ENCODE measurements at regions not wholly inside any gene's neighbourhood (a gene's known extent, or its start where the extent isn't known, plus 50 kb on each side); places are given as distances from the start of the nearest gene placed in this dataset.

DNA sequence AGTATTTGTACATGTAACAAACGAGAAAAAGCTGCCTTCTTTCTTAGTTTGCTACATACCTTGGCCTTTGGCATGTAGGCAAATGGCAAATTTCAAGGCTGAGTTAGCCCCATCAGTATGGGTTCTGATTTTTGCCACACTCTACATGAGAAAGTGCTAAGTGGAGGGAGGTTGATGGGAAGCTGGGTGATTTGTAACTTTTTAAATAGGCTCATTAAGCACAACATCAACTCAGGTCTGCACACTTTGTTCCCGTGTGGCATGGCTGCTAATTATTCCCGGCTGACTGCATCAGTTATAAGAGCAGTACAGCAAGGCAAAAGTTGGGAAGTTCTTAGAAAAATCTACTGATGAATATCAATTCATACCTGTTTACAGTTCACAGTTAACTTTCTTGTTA lies 172.8 kb upstream of the MAP3K7 start:
- no peak for TF ChIP-seq POLR2A (IDR thresholded peaks at IDR 0.05)
- TF ChIP-seq, protein P1, sequence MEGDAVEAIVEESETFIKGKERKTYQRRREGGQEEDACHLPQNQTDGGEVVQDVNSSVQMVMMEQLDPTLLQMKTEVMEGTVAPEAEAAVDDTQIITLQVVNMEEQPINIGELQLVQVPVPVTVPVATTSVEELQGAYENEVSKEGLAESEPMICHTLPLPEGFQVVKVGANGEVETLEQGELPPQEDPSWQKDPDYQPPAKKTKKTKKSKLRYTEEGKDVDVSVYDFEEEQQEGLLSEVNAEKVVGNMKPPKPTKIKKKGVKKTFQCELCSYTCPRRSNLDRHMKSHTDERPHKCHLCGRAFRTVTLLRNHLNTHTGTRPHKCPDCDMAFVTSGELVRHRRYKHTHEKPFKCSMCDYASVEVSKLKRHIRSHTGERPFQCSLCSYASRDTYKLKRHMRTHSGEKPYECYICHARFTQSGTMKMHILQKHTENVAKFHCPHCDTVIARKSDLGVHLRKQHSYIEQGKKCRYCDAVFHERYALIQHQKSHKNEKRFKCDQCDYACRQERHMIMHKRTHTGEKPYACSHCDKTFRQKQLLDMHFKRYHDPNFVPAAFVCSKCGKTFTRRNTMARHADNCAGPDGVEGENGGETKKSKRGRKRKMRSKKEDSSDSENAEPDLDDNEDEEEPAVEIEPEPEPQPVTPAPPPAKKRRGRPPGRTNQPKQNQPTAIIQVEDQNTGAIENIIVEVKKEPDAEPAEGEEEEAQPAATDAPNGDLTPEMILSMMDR (IDR thresholded peaks at IDR 0.05) = no peak
